Myocyte (in vitro differentiated cells): ENCODE measurements at regions not wholly inside any gene's neighbourhood (a gene's known extent, or its start where the extent isn't known, plus 50 kb on each side); places are given as distances from the start of the nearest gene placed in this dataset.
"Not testable (repeated sequence)": the region's sequence is repeated elsewhere in the genome, so short reads cannot be mapped to it uniquely, and the experiment has no call there.

ENCODE experiments used
- DNase-seq: peaks from one replicate; pipeline ENCODE4 v3.0.0-alpha.2; 2012; ENCODE audit warnings: low read depth

GRCh38 chr12:18008642-18009041, 81.4 kb downstream of the RERGL start:
- DNase-seq: no peak

- no peak for DNase-seq
Measured at GRCh38 chr12:17999174-17999801, 90.7 kb downstream of the RERGL start.

GRCh38 chr12:17992002-17992656, 97.9 kb downstream of the RERGL start:
- DNase-seq: peak; percentile 56

DNA sequence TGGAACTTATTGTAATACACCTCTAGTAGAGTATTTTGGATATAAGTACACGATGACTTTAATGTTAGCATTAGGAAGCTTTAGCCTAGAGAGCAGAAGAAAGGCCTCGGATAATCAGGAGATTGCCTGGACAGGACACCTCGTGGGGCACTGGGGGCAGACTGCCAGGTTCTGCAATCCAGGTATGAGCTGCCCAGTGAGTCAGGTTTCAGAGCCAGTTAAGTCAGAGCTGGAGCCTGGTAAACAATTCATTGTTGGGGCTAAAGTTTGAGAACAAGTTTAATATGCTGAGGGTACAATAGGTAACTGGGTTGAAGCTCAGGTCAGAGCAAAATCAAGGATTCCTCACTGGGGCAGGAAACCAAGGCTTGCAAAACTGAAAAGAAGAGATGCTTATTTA, 107.4 kb downstream of the RERGL start:
- DNase-seq: no peak

DNA sequence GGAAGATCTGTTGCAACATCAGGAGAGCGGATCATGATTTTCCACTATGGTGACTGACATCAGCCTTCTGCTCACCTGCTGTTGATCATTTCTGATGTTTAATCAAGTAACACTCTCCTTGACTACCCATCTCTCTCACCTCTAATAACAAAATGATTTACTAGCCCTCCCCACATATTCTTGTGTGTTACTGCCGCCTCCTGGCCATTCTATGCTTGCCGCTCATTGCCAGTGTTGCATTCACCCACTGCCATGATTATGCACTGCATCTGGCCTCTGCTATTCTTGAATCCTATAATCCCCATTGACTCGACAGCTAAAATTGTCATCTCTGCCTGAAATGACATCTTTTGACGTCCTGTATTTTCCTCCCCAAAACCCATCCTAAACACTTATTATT, 113.8 kb downstream of the RERGL start:
- DNase-seq: peak; percentile 6

GRCh38 chr12:17975763-17976162, 114.2 kb downstream of the RERGL start:
- no peak for DNase-seq

- no peak for DNase-seq
Measured at GRCh38 chr12:17975239-17975638, 114.8 kb downstream of the RERGL start.

- peak; percentile 12 for DNase-seq
Measured at GRCh38 chr12:17971850-17972249, 118.1 kb downstream of the RERGL start.

DNA sequence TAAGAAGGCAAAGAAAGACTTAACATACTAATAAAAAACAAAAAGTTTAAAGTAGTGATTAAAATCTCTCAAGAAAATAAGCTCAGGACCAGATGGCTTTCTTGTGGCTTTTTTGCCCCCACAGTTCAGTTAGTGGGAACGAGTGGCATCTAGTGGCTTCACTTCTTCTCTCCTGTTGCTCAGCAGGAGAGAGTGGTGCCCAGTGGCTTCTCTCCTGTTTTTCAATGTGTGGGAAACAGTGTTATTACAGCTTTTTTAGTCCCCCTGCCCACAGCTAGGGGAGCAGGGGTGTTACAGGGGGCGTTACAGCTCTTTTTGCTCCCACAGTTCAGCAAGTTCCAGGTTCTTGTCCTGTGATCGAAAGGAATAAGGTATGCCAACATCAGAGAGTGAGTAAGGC, 135.2 kb downstream of the RERGL start:
- DNase-seq: peak; percentile 28

DNA sequence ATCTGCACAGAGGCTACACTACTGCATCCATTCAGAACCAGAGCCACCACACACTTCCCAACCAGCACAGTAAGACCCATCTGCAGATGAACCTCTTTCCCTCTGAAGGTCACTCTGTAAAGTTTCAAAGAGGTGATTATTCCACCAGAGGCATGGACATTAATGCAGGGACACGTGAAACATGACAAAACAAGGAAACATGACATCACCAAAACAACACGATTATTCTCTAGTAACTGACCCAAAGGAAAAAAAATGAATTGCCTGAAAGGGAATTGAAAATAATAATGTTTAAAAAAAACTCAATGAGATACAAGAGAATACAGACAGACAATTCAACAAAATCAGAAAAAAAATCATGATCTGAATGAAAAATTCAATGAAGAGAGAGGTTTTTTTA, 139.1 kb downstream of the RERGL start:
- DNase-seq: no peak

DNA sequence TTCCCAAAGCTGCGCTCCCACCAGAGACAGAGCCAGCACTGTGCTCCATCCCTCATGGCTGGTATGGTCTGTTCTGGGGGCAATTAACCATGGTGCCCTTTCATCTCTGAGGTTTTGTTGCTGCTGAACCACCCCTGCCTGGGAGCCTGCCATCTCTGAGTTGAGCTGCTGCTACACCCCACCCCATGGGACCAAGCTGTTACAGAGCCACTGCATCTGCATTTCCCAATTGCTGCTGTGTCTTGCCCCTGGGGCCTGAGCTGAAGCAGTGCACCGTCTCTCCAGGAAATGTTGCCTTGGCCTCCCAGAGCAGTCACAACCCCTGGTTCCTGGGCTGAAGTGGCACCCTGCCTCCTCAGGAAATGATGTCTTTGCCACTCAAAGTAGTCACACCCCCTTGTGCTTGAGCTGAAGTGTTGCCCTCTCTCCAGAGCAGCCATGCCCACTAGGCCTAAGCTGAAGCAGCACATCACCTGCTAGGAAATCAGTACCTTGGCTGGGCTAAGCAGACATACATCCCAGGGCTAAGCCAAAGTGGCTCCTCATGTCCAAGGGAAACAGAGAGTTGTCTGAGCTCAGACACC, 140.3 kb downstream of the RERGL start:
- no peak for DNase-seq

GRCh38 chr12:17928708-17929366, 161.2 kb downstream of the RERGL start:
- DNase-seq: peak; percentile 21

- no peak for DNase-seq
Measured at GRCh38 chr12:17918013-17918412, 172.0 kb downstream of the RERGL start.

GRCh38 chr12:17884581-17884980, 205.4 kb downstream of the RERGL start:
- DNase-seq: no peak

- no peak for DNase-seq
Measured at GRCh38 chr12:17878714-17879113, 211.3 kb downstream of the RERGL start.

DNA sequence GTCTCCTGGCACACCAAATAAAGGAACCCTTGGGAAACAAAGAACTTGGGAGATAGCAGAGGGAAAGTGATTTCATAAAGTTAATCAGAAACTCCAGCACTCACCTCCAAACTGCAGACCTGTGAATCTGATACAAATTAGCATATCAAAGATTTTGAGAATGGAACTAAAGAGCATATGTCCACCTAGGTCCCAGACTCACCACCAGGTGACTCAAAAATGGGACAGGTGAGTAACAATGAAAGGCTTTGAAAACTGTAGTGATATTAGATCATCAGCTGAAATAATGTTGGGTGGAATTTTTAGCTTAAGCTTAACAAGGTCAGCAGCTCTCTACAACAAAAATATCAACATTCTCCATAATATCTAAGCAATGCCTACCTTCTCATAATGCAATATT, 214.8 kb downstream of the RERGL start:
- no peak for DNase-seq

GRCh38 chr12:17866802-17867201, 223.2 kb downstream of the RERGL start:
- DNase-seq: no peak

DNA sequence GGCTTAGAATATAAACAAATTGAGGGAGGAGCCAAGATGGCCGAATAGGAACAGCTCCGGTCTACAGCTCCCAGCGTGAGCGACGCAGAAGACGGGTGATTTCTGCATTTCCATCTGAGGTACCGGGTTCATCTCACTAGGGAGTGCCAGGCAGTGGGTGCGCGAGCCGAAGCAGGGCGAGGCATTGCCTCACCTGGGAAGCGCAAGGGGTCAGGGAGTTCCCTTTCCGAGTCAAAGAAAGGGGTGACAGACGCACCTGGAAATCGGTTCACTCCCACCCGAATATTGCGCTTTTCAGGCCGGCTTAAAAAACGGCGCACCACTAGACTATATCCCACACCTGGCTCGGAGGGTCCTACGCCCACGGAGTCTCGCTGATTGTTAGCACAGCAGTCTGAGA, 234.4 kb downstream of the RERGL start:
- DNase-seq: not testable (repeated sequence)

DNA sequence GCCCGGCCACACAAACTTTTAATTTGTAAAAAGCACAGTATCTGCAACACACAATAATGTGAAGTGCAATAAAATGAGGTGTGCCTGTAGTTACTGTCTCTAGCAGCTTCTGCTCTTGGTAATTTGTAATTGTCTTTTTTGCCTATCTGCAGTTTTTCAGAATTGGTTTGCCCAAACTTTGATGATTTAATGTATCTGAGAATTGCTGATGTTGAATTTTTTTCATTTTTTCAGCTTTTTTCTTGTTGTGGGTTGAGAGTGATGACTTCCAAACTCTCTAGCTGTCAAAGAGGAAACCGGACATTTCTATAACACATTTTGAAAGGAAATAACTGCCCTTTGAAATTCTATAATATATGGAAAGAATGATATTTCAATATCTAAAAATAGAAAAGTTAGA, 236.9 kb downstream of the RERGL start:
- DNase-seq: no peak

- DNase-seq: no peak
Measured at GRCh38 chr12:17841496-17841895, 248.5 kb downstream of the RERGL start.

DNA sequence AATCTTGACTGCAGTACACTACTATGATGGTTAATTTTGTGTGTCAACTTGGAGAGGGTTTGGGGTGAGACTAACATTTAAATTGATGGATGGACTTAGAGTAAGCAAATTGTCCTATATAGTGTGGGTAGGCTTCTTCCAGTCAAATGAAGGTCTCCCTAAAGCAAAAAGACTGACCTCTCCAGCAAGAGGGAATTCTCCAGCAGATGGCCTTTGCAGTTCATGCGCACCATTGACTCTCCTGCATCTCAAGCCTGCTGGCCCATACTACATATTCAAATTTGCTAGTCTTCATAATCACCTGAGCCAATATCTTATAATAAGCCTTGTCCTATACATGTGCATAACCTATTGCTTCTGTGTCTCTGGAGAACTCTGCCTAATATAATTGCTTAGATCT, 260.2 kb downstream of the RERGL start:
- DNase-seq: no peak

DNA sequence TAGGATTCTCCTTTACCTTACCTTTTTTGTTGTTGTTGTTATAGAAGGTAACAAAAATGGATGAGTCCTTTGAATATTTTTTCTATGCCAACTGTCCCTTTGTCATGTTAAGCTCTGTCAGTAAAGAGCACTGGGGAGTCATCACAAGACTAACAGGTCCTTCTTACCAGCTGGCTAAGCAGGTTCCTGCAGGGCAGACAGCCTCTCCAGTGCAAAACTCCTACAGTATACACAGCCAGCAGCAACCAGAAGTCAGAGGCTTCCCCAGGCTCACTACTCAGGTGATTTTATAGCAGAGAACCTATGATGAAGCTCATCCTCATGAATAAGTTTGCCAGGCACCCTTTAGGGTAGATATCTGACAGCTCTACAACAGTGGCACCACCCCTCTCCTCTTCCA, 271.1 kb downstream of the RERGL start:
- no peak for DNase-seq
